ENCODE measurements at regions not wholly inside any gene's neighbourhood (a gene's known extent, or its start where the extent isn't known, plus 50 kb on each side); places are given as distances from the start of the nearest gene placed in this dataset.

DNA sequence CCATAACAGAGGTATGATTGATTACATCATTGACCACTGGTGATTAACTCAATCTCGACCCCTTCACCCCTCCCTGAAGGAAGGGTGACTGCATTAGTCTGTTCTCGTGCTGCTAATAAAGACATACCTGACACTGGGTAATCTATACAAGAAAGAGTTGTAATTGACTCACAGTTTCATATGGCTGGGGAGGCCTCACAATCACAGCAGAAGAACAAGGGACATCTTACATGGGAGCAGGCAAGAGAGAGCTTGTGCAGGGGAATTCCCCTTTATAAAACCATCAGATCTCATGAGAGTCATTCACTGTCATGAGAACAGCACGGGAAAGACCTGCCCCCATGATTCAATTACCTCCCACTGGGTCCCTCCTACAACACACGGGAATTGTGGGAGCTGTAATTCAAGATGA is 55.9 kb upstream of the TMCC3 start:
- DNase-seq, result no peak

DNA sequence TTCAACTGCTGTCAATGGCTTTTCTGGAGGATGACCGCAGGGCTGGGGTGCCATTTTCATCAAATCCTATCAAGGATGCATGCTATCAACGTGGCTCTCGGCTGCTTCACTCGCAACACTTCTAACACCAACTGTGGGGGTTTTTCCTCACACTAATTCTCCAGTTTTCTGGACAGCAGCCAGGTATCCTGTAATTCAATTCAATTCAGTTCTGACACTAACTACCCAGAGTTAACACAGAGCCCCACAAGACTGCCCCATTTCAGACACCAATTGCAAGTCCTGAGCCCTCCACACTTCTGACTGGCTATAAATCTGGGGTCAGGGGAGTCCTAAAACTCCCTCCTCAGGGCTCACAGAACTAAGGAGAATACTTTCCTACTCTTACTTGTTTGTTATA is 55.3 kb upstream of the TMCC3 start:
- no peak for DNase-seq

GRCh38 chr12:94704452-94705306 is 54.3 kb upstream of the TMCC3 start:
- DNase-seq, result no peak

GRCh38 chr12:94702696-94703095 is 52.3 kb upstream of the TMCC3 start:
- DNase-seq, result no peak

DNA sequence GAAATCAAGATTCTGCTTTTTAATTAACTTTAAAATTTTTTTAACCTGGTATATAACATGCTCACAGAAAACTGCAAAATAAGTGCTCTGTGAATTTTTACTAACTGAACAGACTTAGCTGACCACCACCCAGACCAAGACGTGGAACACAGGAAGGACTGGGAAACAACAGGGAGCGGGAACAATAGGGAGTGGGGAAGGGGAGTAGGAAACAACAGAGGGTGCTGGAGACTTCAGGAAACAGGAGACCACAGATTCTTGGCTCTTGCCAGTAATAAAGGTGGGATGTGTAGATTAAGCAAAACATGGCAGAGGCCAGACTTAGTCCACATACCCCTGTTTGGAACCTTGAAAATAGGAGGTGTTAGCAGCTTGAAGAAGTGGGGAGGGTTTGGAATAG is 51.4 kb upstream of the TMCC3 start:
- no peak for DNase-seq

GRCh38 chr12:94700662-94701061 is 50.3 kb upstream of the TMCC3 start:
- DNase-seq, result no peak

Measured in NCI-H2227 treated with DMSO at 0.1 percent for 48 hours (cell line).